ENCODE measurements at regions not wholly inside any gene's neighbourhood (a gene's known extent, or its start where the extent isn't known, plus 50 kb on each side); places are given as distances from the start of the nearest gene placed in this dataset.

GRCh38 chr13:38415233-38415632 is 65.6 kb downstream of the UFM1 start:
- no peak for DNase-seq (ENCODE audit: low read depth)
- no peak for TF ChIP-seq CTCF (conservative IDR thresholded peaks at IDR 0.05; ENCODE audit: low read depth, low read length)
- no peak overlapping the region for H3K4me3 ChIP-seq (ENCODE audit: low read depth, low read length)

- TF ChIP-seq CTCF (conservative IDR thresholded peaks at IDR 0.05; ENCODE audit: low read depth, low read length), result no peak
- DNase-seq (ENCODE audit: low read depth), result no peak
Observed at GRCh38 chr13:38417241-38417640, 67.6 kb downstream of the UFM1 start.

GRCh38 chr13:38417727-38418126 is 68.1 kb downstream of the UFM1 start:
- DNase-seq (ENCODE audit: low read depth), result no peak
- no peak overlapping the region for H3K4me3 ChIP-seq (ENCODE audit: low read depth, low read length)
- peak; percentile 57 for TF ChIP-seq CTCF (conservative IDR thresholded peaks at IDR 0.05; ENCODE audit: low read depth, low read length)

More at GRCh38 chr13:38417241-38417640, 67.6 kb downstream of the UFM1 start:
- H3K4me3 ChIP-seq (ENCODE audit: low read depth, low read length), result no peak overlapping the region

- TF ChIP-seq CTCF (conservative IDR thresholded peaks at IDR 0.05; ENCODE audit: low read depth, low read length), result no peak
- no peak for DNase-seq (ENCODE audit: low read depth)
Observed at GRCh38 chr13:38418286-38418685, 68.6 kb downstream of the UFM1 start.

GRCh38 chr13:38419312-38419873 is 69.7 kb downstream of the UFM1 start:
- no peak for DNase-seq (ENCODE audit: low read depth)
- TF ChIP-seq CTCF (conservative IDR thresholded peaks at IDR 0.05; ENCODE audit: low read depth, low read length), result no peak
- H3K4me3 ChIP-seq (ENCODE audit: low read depth, low read length), result no peak overlapping the region

More at GRCh38 chr13:38418286-38418685, 68.6 kb downstream of the UFM1 start:
- H3K4me3 ChIP-seq (ENCODE audit: low read depth, low read length), result no peak overlapping the region

GRCh38 chr13:38421590-38422560 is 72.2 kb downstream of the UFM1 start:
- H3K4me3 ChIP-seq (ENCODE audit: low read depth, low read length), result no peak overlapping the region
- no peak for TF ChIP-seq CTCF (conservative IDR thresholded peaks at IDR 0.05; ENCODE audit: low read depth, low read length)
- DNase-seq (ENCODE audit: low read depth), result no peak

All from epithelial cell of proximal tubule (primary cell).